Activated T-cell treated with anti-CD3 and anti-CD28 coated beads, Interleukin-2, amount 50 U/mL, for 4 hours (primary cell): ENCODE measurements at regions not wholly inside any gene's neighbourhood (a gene's known extent, or its start where the extent isn't known, plus 50 kb on each side); places are given as distances from the start of the nearest gene placed in this dataset.
"Not testable (repeated sequence)": the region's sequence is repeated elsewhere in the genome, so short reads cannot be mapped to it uniquely, and the experiment has no call there.

Experiments
- ATAC-seq, 2 donors: fragments of 200-7000 bp; cut with Tn5 transposase; one replicate each; pipeline ENCODE4 v1.10.0; 2021
- DNase-seq: peaks from one replicate; pipeline ENCODE4 v3.0.0-alpha.2; 2020
- H3K27me3 Mint-ChIP-seq: one replicate; pipeline ENCODE4 v1.8.0; 2021; ENCODE audit warnings: low read depth, mixed read lengths
- H3K36me3 Mint-ChIP-seq: one replicate; pipeline ENCODE4 v1.8.0; 2022; ENCODE audit warnings: mixed read lengths; ENCODE audit not compliant: insufficient read depth
- H3K4me1 Mint-ChIP-seq: one replicate; pipeline ENCODE4 v1.8.0; 2021; ENCODE audit warnings: low read depth, mixed read lengths
- H3K4me3 Mint-ChIP-seq: one replicate; pipeline ENCODE4 v1.8.0; 2021; ENCODE audit warnings: mild to moderate bottlenecking, moderate library complexity, mixed read lengths
- H3K9me3 Mint-ChIP-seq: one replicate; pipeline ENCODE4 v1.8.0; 2021; ENCODE audit warnings: mixed read lengths

- Mint-ChIP-seq H3K4me3 (no peak overlapping the region), H3K27me3 (no peaks in the 10 kb centered on the region), H3K36me3 (peaks cover 2% of the 10 kb centered on the region), H3K4me1 (no peaks in the 10 kb centered on the region), H3K9me3 (peaks cover 3% of the 10 kb centered on the region)
- ATAC-seq: no peak
- DNase-seq: no peak
Measured at GRCh38 chr22:26942637-26942957, 285.2 kb downstream of the MIAT start.

DNA sequence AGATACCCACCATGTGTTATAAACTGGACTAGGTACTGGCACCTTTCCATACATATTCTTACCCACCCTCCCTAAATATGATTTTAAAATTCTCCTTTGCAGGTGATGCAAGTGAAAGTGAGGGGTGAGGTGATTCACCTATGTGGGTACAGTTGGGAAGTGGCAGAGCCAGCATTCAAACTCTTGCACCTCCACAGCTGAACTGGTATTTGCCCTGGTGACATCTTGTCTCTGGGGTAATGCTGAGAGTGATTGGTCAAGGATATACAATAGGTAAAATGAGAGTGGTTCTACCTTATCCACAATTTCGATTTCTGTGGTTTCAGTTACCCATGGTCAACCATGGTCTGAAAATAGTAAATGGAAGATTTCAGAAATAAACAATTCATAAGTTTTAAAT is 288.2 kb downstream of the MIAT start:
- no peak for DNase-seq
- no peaks in the 10 kb centered on the region for H3K4me1 Mint-ChIP-seq
- peaks cover 6% of the 10 kb centered on the region for H3K27me3 Mint-ChIP-seq
- no peak for ATAC-seq
- H3K4me3 Mint-ChIP-seq: no peak overlapping the region
- H3K36me3 Mint-ChIP-seq: no peaks in the 10 kb centered on the region
- H3K9me3 Mint-ChIP-seq: no peaks in the 10 kb centered on the region

- DNase-seq (no peak), ATAC-seq (no peak)
- Mint-ChIP-seq H3K36me3 (no peaks in the 10 kb centered on the region), H3K27me3 (peaks cover 29% of the 10 kb centered on the region), H3K4me3 (no peak overlapping the region), H3K4me1 (no peaks in the 10 kb centered on the region), H3K9me3 (no peaks in the 10 kb centered on the region)
Measured at GRCh38 chr22:26949193-26949592, 291.8 kb downstream of the MIAT start.

GRCh38 chr22:26951139-26951538 is 293.8 kb downstream of the MIAT start:
- DNase-seq, ATAC-seq, H3K36me3 Mint-ChIP-seq, H3K9me3 Mint-ChIP-seq, H3K4me1 Mint-ChIP-seq, H3K4me3 Mint-ChIP-seq: not testable (repeated sequence)
- H3K27me3 Mint-ChIP-seq: peaks cover 38% of the 10 kb centered on the region

DNA sequence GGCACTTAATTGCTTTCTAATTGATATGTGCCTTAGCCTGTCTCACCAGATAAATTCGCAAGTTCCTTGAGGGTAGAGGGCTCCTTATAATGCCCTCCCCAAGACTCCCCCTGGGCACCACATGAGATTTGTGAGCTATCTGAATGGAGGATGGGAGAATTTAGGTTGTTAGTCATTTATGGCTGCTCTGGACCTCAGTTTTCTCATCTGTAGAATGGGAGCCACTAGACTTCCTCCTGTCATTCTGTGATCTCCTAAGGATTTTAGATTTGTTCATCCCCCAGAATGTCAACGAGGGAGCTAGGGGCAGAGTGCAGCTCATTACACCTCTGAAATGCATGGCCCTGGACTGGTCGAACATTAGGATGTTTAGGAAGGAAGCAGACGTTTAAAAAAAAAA is 294.6 kb downstream of the MIAT start:
- Mint-ChIP-seq H3K9me3 (no peaks in the 10 kb centered on the region), H3K36me3 (no peaks in the 10 kb centered on the region), H3K4me1 (no peaks in the 10 kb centered on the region), H3K4me3 (no peak overlapping the region), H3K27me3 (peaks cover 38% of the 10 kb centered on the region)
- no peak for DNase-seq
- no peak for ATAC-seq

DNA sequence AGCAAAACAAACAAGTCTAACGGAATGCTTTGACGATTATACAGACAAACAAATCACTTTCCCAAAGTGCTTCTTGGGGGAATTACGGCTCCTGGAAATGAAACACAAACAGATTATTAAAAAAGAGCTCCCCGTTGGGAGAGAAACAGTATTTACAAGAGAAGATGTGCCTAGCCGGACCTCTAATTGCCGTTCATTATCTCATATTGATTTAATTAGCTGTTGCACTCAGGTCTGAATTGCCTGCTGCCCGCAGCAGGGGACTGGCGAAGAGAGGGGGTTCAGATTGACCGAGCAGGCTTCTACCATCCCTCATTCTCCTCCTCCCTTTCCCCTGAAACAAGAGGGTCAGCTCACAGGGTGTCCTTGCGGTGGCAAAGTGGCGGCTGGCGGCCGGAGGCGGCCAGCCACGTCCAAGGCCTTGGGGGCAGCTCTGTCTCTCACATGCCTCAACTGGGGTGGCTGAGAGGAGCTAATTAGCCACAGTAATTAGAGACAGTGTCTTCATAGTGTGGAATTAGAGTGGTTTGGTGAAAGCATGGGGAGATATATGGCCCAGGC is 295.1 kb downstream of the MIAT start:
- peaks cover 38% of the 10 kb centered on the region for H3K27me3 Mint-ChIP-seq
- no peaks in the 10 kb centered on the region for H3K36me3 Mint-ChIP-seq
- H3K9me3 Mint-ChIP-seq: no peaks in the 10 kb centered on the region
- DNase-seq (no peak), ATAC-seq (no peak)
- no peak overlapping the region for H3K4me3 Mint-ChIP-seq
- no peaks in the 10 kb centered on the region for H3K4me1 Mint-ChIP-seq

GRCh38 chr22:26953012-26953883 is 295.9 kb downstream of the MIAT start:
- H3K4me3 Mint-ChIP-seq: no peak overlapping the region
- no peaks in the 10 kb centered on the region for H3K4me1 Mint-ChIP-seq
- no peaks in the 10 kb centered on the region for H3K36me3 Mint-ChIP-seq
- no peaks in the 10 kb centered on the region for H3K9me3 Mint-ChIP-seq
- no peak for ATAC-seq
- peaks cover 37% of the 10 kb centered on the region for H3K27me3 Mint-ChIP-seq
- no peak for DNase-seq

DNA sequence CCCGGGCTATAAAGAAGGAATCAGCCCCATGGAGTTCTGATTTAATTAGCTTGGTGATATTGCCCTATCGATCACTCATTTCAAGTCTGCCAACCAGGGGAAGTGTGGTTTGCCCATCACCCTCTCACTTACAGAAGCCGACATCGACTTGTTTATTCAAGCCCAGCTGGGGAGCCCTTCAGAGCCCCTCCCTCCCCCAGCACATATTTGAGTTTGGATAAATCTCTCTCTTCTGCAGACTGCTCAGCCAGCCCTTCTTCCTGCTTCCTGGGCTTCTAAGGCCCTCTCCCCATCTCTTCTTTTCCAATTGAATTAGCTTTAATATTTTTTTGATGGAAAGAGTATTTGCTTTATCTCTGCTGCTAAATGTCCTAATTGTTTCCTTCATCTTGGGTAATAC is 299.0 kb downstream of the MIAT start:
- H3K27me3 Mint-ChIP-seq: peaks cover 32% of the 10 kb centered on the region
- no peak for DNase-seq
- H3K36me3 Mint-ChIP-seq: no peaks in the 10 kb centered on the region
- no peaks in the 10 kb centered on the region for H3K4me1 Mint-ChIP-seq
- no peak overlapping the region for H3K4me3 Mint-ChIP-seq
- no peaks in the 10 kb centered on the region for H3K9me3 Mint-ChIP-seq
- ATAC-seq: no peak

GRCh38 chr22:26957176-26957575 is 299.8 kb downstream of the MIAT start:
- H3K4me3 Mint-ChIP-seq: no peak overlapping the region
- H3K36me3 Mint-ChIP-seq: no peaks in the 10 kb centered on the region
- ATAC-seq (no peak), DNase-seq (no peak)
- H3K4me1 Mint-ChIP-seq: no peaks in the 10 kb centered on the region
- H3K27me3 Mint-ChIP-seq: peaks cover 24% of the 10 kb centered on the region
- H3K9me3 Mint-ChIP-seq: no peaks in the 10 kb centered on the region

DNA sequence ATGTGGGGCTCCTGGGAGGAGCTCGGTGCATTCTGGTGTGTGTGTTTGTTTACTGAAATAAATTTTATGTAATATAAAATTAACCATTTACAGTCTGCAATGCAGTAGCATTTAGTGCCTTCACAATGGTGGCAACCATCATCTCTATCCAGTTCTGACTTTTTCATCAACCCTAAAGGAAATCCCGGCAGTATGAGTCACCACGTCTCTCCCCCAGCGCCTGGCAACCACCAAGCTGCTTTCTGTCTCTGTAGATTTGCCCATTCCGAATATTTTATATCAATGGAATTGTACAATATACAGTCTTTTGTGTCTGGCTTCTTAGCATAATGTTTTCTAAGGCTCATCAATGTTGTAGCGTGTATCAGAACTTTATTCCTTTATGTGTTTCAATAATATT is 300.5 kb downstream of the MIAT start:
- DNase-seq (no peak), ATAC-seq (no peak)
- Mint-ChIP-seq H3K27me3 (peaks cover 18% of the 10 kb centered on the region), H3K9me3 (no peaks in the 10 kb centered on the region), H3K36me3 (no peaks in the 10 kb centered on the region), H3K4me1 (no peaks in the 10 kb centered on the region), H3K4me3 (no peak overlapping the region)

- no peak overlapping the region for H3K4me3 Mint-ChIP-seq
- no peak for DNase-seq
- no peaks in the 10 kb centered on the region for H3K4me1 Mint-ChIP-seq
- no peaks in the 10 kb centered on the region for H3K9me3 Mint-ChIP-seq
- no peak for ATAC-seq
- peaks cover 15% of the 10 kb centered on the region for H3K27me3 Mint-ChIP-seq
- H3K36me3 Mint-ChIP-seq: no peaks in the 10 kb centered on the region
Measured at GRCh38 chr22:26958378-26958777, 301.0 kb downstream of the MIAT start.

DNA sequence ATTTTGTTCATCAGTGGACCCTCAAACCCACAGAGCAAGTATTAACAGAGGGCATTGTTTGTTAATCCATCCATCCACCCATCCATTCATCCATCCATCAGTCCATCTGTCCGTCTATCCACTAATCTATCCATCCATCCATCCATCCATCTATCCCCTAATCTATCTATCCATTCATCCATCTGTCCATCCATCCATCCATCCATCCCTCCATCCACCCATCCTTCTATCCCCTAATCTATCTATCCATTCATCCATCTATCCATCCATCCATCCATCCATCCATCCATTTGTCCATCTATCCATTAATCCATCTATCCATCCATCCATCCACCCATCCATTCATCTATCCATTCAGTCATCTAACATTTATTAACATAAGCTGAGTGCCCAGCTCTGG is 307.3 kb downstream of the MIAT start:
- Mint-ChIP-seq H3K9me3 (peaks cover 10% of the 10 kb centered on the region), H3K4me1 (no peaks in the 10 kb centered on the region), H3K4me3 (no peak overlapping the region), H3K36me3 (peaks cover 8% of the 10 kb centered on the region), H3K27me3 (no peaks in the 10 kb centered on the region)
- ATAC-seq (no peak), DNase-seq (no peak)

GRCh38 chr22:26967282-26967681 is 309.9 kb downstream of the MIAT start:
- Mint-ChIP-seq H3K4me1 (no peaks in the 10 kb centered on the region), H3K27me3 (no peaks in the 10 kb centered on the region), H3K36me3 (peaks cover 8% of the 10 kb centered on the region), H3K4me3 (no peak overlapping the region), H3K9me3 (peaks cover 10% of the 10 kb centered on the region)
- ATAC-seq (no peak), DNase-seq (no peak)

GRCh38 chr22:26968859-26969523 is 311.6 kb downstream of the MIAT start:
- Mint-ChIP-seq H3K36me3 (peaks cover 8% of the 10 kb centered on the region), H3K4me1 (no peaks in the 10 kb centered on the region), H3K27me3 (no peaks in the 10 kb centered on the region), H3K4me3 (no peak overlapping the region), H3K9me3 (peaks cover 10% of the 10 kb centered on the region)
- DNase-seq: no peak
- no peak for ATAC-seq

DNA sequence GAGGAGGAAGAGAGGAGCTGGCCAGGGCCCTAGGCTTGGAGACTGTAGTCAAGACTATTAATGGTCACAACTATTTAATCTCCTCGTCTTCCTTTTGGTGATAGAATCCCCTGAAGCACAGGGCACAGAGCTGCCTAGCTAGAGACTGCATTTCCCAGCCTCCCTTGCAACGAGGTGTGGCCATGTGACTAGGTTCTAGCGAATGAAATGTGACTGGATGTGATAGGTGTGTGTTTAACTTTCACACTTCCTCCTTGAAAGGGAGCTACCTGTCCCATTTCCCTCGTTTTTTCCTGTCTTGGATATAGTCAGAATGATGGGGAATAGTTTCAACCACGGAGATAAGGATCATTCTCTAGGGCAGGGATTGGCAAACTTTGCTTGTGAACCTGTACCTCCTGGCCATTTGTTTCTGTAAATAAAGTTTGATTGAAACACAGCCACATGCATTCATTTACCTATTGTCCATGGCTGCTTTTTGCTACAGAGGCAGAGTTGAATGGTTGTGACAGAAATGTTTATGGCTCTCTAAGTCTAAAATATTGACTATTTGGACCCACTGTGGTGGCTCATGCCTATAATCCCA is 313.5 kb downstream of the MIAT start:
- no peaks in the 10 kb centered on the region for H3K36me3 Mint-ChIP-seq
- DNase-seq: no peak
- no peak overlapping the region for H3K4me3 Mint-ChIP-seq

More for the DNA sequence above, 313.5 kb downstream of the MIAT start:
- Mint-ChIP-seq H3K4me1 (no peaks in the 10 kb centered on the region), H3K9me3 (no peaks in the 10 kb centered on the region), H3K27me3 (no peaks in the 10 kb centered on the region)
- no peak for ATAC-seq
